MV-4-11 (cell line): ENCODE measurements at regions not wholly inside any gene's neighbourhood (a gene's known extent, or its start where the extent isn't known, plus 50 kb on each side); places are given as distances from the start of the nearest gene placed in this dataset.
A peak's percentile ranks its signal among the peaks of the same experiment; 100 is the strongest.
"Not testable (repeated sequence)": the region's sequence is repeated elsewhere in the genome, so short reads cannot be mapped to it uniquely, and the experiment has no call there.

ENCODE experiments used
- DNase-seq: peaks from one replicate; lab custom pipeline; 2025; lab: John Stamatoyannopoulos, UW

DNA sequence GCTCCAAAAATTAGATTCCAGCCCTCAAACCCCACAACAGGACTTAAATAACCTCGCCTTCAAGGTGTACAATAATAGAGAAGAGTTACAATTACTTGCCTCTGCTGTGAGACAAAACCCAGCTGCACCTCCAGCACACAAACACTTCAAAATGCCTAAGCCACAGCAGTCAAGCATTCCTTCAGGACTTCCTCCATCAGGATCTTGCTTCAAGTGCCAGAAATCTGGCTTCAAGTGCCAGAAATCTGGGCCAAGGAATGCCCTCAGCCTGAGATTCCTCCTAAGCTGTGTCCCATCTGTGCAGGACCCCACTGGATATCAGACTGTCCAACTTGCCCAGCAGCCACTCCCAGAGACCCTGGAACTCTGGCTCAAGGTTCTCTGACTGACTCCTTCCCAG lies 1088.3 kb downstream of the SORCS3 start:
- DNase-seq = no peak

DNA sequence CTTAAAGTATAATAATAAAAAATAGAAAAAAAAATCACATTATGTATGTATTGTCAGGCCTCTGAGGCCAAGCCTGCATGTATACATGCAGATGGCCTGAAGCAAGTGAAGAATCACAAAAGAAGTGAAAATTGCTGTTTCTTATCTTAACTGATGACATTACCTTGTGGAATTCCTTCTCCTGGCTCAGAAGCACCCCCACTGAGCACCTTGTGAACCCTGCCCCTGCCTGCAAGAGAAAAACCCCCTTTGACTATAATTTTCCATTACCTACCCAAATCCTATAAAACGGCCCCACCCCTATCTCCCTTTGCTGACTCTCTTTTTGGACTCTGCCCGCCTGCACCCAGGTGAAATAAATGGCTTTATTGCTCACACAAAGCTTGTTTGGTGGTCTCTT lies 1086.5 kb downstream of the SORCS3 start:
- not testable (repeated sequence) for DNase-seq

DNA sequence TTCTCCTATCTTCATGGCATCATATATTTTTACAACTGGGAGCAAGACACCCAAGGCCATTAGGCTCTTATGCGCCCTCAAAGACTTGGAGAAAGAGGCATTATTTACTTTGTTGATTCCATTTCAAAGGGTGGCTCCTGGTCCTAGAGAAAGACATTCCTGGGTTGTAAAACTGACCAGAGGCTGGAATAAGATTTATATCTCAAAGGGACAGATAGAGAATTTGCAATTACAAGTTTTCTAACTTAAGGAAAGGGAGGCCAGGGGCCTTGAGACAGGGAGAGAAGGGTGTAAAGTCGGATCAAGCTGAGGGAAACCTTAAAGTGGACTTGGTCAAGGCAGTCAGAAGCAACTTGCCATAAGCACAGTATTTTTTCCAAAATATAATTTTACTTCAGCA lies 1086.0 kb downstream of the SORCS3 start:
- DNase-seq = no peak

DNA sequence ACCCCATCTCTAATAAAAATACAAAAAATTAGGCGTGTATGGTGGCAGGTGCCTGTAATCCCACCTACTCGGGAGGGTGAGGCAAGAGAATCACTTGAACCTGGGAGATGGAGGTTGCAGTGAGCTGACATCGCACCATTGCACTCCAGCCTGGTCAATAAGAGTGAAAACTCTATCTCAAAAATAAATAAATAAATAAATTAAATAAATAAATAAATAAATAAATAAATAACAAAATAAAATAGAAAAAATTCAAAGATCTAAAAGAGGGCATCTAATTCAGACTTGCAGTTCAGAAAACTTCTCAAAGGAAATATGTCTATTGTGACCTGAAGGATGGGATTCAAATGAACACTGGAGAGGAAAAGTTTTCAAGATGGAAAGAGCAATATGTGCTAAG lies 1085.1 kb downstream of the SORCS3 start:
- no peak for DNase-seq

DNA sequence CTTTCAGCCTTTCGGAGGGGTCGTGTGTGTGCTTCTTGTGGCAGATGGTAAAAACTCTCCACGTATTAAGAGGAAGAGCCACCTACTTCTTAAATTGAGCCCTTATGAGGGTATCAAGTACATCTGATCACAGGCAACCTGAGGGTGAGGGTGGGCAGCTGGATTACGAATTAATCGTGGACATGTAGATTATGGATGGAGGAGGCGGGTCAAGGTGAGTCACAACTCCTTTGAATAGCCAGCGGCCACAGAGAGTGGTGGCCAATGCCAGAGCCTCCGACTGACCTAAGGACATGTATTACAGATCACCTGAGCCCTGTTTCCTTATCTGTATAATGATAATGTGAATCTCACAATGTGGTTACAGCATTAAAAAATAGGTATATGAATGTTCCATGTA lies 1083.9 kb downstream of the SORCS3 start:
- no peak for DNase-seq

DNA sequence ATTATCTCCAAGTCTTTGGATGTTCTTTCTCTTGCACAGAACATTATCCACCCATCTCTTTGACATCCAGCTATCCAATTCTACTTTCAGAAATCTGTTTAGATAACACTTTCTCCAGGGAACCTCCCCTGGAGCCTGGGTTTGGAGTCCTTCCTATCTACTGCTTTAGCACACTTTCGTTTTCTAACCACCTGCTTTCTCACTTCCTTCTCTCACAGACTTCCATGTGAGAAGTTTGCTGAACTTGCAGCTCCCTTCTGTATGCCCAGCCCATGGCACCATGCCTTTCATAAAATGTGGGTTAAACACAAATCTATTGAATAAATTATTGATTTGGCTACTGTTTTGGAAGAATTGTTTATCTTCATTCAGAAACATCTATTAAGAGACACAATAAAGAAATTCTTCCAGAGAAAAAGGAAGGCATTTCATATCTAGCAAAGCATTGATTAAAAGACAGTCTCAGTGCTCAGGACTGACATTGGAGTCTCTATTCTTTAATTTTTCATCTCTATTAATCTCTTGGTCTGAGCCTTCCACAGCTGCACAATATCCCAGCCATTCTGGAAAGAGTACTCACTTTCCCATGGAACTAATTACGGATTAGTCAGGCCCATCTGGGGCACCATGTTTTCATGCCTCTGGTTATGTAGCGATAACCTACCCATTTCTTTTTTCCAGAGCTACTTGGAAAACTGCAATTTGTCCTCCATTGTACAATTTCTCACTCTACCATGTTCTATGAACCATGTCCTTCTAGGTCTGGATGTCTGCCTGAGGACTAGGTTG lies 1077.3 kb downstream of the SORCS3 start:
- peak; percentile 71 for DNase-seq

DNA sequence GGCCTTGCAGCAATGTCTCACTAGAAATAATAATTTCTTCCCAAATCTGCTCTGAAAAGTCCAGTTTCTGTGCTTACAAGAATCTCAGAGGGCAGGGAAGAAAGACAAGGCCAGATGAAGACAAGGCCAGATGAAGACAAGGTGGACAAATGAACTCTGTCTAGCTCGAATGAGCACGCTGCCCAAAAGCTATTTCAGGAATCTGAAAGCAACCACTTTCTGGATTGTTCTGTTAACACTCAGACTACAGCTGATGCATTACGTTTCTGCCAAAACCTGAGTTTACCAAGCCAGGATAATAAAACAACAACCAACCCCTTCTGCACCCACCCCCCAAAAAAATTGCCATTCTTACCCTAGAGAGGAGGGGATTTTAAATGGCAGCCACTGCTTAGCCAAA lies 1073.6 kb downstream of the SORCS3 start:
- DNase-seq = no peak

DNA sequence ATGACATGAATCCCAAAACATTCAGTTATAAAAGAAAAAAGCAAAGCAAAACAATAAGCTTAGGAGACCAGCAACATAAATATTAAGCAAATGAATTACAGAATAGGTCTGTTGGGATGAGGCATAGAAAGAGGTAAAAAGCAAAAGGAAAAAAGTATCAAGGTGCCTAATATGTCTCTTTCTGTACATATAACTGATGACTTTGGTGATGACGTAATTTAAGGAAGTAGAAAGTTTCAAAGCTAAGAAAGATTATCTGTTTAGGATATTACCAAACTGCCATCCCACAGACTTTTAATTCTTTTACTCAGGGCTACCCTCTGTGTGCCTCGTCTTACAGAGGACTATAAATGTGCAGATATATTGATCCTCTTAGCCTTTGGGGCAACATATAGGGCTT lies 1066.5 kb downstream of the SORCS3 start:
- DNase-seq = peak; percentile 66

DNA sequence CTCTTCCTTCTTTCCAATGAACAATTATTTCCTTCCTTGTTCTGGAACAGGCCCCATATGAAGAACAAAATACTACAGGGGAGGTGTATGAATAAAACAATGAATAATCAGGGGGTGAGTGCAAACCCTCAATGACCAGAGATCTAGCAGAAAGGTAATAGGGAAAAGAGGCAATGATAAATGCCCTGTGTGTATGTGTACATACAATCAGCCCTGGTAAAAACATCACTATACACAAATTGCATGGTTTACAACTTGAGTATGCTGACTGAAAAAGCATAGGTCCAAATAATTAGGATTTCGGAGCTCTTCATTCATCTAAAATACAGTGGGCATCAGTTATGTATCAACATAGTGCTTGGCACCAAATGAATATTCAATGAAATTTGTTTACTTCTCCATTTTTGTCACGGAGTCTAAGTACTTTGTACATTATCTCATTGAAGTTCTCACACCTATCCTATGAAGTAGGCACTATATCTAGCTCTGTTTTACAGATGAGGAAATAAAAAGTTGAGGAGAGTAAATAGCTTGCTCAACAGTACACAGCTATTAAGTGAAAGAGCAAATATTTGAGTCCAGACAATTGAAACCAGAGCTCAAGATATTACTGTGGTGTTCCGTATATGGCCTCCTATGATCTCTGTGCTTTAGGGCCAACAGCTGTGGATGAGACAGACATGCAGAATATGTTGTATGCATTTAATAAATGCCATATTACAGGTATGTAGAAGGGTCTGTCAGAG lies 1065.4 kb downstream of the SORCS3 start:
- no peak for DNase-seq

DNA sequence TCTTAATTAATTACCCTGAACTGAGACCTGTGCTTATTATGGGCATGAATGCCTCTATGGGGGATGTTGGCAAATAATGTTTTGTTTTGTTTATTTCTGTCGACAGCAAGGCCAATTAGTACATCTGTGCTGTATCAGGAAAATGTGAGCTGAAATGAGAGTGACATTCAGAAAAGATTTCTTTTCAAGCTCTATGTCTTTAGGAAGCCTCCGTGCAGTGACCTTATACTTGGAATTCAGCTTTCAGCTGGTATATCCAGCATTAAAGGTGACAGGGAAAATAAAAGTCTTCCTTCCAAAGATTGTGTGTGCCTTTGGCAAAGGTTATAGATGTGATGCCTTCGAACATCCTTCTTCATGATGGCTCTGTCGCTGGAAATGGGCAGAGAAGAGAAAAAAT lies 1061.1 kb downstream of the SORCS3 start:
- DNase-seq = no peak

DNA sequence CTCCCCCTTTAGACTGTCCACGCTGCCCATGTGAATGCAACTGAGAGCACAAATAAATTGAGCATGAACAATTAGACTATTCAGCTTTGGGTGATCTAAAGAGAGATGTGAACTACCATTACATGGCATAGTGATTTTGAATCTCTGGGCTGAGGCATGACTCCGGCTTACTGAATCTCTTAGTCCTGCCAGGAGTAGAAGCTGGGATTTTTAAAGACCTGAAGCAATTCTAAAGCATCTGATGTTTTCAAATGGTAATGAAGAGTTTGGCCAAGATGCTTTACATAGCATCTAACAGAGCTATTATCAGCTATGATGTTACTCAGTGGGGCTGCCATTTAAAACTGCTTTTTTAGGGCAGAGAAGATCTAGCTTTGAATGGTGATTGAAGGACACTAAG lies 1059.1 kb downstream of the SORCS3 start:
- no peak for DNase-seq

DNA sequence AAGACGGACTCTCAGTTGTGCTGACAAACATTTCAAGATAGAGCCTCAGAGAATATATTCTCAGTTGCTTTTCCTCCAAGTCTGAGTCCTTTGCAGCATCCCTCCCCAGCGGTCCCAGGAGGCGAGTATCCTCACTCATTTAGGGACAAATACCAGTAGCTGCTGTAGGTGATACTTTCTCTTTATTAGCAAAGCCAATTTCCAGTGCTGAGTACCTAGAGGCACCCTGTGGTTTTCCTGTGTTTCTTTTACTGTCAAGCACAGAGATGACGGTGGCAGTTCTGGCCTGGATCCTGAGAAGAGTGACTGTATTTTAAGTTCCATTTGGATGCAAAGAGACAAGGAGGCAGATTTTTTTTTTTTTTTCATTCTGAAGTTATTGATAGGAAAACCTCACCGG lies 1058.4 kb downstream of the SORCS3 start:
- no peak for DNase-seq

DNA sequence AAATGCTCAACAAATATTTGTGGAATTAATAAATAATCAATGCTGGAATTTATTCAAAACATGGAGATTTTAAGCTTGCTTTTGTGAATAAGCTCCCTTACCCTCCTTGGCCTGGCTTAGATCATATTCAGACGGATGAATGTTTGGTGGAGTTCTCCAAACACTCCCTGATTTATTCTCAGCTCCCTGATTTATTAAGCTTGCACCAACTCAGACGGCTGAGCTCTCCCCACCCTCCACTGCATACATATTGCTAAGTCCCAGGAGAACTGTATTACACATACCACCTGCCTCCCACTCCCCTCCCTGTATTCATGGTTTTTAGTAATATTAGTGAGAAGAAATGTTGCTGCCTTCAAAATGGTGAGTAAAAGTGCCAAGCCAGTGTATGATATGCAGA lies 1057.5 kb downstream of the SORCS3 start:
- DNase-seq = no peak

DNA sequence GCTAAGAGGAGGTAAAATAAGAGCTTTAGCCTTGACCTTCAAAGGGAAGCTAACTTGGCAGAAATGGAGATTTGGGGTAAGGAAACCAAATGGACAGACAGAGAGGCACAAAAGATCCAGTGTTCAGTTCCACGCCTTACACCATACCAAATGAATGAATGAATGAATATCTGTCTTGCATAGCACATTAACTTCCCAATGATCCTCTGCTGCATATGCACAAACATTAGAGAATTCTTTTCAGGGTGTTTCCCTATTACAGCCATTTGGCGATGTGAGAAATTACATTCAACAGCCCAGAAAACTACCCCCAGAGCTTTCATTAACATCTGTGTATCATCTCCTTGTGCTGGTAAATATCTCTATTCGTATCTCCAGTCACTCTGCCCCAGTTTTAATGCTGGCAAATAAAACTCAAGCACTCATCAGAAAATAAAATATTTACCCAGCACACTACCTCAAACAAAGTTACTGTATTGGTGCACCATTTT lies 1056.2 kb downstream of the SORCS3 start:
- no peak for DNase-seq

DNA sequence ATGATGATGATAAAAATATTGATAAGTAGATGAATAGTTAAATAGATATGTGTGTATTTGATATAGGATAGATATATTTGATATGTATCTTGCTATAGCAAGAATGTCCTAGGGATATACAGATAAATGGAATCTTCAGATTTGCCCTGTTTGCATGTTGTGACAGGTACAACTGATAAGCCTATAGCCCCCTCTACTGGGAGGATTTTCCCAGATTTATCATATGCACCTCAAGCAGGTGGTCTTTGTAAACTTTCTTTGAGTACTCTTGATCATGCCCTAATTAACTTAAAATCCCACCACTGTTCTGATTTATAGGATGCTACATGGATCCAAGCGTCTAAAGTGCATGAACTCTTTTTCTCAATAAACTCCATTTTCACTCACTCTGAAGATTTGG lies 1050.7 kb downstream of the SORCS3 start:
- DNase-seq = peak; percentile 1

DNA sequence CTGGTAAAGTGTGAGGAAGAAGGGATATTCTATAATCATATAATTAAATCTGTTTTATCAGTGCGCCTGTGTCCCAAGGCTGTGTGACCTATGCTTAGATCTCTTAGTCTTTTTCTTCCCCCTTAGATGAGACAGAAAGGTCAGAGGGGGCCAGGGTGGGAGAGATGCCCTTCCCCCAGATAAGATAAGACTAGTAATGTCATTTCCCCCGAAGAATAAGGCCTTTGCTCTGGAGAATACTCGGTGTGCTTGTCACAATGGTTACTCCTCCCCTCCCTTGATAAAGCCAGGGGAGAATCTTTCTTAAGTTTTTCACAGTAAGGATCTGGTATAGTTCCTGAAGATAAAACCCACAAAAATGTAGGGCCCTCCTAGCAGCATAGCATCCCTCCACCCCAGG lies 1041.8 kb downstream of the SORCS3 start:
- DNase-seq = no peak

DNA sequence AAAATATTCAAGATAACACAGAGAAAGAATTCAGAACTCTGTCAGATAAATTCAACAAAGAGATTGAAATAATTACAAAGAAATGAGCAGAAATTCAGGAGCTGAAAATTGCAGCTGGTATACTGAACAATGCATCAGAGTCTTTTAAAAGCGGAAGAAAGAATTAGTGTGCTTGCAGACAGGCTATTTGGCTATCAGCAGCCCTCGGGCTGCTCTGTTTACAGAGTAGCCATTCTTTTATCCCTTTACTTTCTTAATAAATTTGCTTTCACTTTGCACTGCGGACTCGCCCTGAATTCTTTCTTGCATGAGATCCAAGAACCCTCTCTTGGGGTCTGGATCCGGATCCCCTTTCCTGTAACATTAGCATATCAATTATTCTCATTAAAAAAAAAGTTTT lies 1040.0 kb downstream of the SORCS3 start:
- DNase-seq = peak; percentile 85

DNA sequence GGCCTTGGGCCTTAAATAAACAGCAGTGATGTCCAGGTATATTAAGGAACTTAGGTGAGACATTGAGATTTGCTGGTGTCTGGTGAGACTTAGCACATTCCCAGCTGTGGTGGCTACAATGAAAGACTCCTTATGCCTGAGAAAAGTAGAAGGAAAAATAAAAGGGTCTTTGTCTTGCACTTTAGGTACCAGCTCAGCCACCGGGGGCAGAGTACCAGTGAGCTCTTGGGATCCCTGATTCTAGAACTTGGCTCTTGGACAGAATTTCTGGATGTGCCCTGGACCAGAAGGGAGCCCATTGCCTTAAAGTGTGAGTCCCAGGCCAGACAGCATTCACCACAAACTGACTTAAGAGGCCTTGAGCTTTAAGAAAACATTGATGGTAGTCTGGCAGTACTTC lies 1038.7 kb downstream of the SORCS3 start:
- DNase-seq = no peak

DNA sequence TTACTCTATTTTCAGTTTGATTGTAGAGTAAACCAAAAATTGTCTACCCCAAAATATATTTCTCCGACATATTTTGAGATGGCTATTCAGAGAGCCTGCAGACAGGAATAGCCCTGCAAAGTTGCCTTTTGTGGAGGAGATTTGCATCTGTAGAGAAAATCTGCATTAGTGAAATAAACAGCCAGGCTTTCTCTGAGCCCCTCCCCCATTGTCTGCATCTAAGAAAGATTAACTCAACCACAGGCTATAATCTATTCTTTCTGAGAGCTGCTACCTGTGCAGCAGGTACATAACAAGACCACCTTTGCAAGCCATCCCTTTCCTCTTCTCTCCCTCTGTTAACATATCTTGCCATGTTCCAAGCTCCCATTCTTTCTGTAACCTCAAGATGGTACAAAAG lies 1034.2 kb downstream of the SORCS3 start:
- DNase-seq = no peak

DNA sequence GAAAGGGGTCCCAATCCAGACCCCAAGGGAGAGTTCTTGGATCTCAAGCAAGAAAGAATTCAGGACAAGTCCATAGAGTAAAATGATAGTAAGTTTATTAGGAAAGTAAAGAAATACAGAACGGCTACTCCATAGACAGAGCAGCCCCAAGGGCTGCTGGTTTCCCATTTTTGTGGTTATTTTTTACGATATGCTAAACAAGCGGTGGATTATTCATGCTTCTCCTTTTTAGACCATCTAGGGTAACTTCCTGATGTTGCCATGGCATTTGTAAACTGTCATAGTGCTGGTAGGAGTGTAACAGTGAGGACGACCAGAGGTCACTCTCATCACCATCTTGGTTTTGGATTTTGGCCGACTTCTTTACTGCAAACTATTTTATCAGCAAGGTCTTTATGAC lies 1033.4 kb downstream of the SORCS3 start:
- DNase-seq = peak; percentile 95

DNA sequence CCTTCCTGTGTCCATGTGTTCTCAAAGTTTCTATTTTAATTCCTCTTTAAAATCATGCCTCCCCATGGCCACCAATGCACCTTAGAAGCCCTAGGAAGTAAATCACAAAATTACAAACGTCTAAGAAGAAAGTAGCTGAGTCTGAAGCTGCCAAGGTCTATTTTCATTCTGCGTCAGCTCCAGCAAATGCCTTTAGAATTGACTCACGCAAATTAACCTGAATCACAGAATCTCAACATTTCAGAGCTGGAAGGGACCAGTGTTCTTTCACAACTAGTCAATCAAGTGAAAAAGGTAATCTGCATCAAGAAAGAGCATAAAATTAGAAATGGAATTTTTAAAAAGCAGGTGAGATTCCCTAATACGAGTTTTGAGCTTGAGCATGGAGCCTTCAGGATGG lies 1017.6 kb downstream of the SORCS3 start:
- no peak for DNase-seq

DNA sequence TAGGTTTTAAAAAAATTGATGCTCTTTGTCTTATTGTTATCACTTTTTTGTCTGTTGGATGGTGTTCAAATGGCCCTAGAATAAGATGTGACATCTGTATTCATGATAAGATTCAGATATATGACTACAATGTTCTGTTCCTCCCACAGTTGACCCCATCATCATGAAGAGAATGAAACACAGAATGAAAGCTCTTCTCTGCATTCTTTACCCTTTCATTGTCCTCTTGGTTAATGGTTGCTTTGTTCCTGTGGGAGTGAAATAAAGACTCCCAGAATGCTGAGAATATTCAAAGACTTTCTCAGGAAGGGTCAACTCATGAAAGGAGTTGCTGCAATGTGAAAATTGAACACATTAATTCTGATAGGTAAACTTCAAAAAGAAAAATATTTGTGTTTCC lies 1015.8 kb downstream of the SORCS3 start:
- no peak for DNase-seq

DNA sequence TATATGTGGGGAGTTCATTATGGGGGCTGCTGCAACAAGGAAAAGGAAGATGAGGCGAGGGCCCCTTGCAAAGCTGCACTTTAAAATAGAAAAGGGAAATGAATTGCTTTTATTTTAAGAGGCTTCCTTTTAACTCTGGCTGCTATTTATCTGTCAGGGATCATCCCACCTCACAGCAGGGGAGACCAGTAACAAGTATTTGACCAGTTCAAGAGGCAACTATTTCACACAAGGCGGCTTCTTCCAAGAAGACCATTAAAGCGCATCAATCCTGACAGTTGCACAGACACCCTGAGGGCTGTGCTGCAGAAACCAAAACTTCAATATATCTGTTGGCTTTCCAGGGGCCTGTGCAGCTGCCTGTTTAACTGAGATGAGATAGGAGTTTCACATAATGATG lies 1009.2 kb downstream of the SORCS3 start:
- peak; percentile 50 for DNase-seq

DNA sequence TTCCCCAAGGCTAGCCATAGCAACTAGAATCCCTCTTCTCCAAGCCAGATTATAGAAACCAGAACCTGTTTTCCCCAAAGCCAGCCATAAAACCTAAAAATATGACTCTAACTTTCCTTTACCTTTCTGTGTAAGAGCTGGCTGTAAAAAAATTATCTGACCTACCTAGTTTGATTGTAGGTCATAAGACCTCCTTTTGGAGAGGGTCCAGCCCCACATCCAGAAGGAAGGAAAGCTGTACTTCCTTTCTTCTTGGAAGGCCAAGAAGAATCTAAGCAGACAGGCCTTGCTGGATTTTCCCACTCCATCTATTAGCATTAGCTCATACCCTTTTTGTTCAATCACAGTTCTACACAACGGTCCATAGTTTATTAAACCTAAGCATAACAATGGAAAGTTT lies 1006.3 kb downstream of the SORCS3 start:
- DNase-seq = no peak
